Occipital lobe (tissue), 1 donor: ENCODE measurements at regions not wholly inside any gene's neighbourhood (a gene's known extent, or its start where the extent isn't known, plus 50 kb on each side); places are given as distances from the start of the nearest gene placed in this dataset.

Experiments used
- DNase-seq: peaks from one replicate; lab custom pipeline; 2025; lab: John Stamatoyannopoulos, UW

GRCh38 chr10:30793093-30793492, 163.5 kb upstream of the LYZL2 start:
- no peak for DNase-seq

- DNase-seq: no peak
Observed at GRCh38 chr10:30792025-30792424, 162.5 kb upstream of the LYZL2 start.

GRCh38 chr10:30791197-30791611, 161.7 kb upstream of the LYZL2 start:
- no peak for DNase-seq

GRCh38 chr10:30789806-30790205, 160.3 kb upstream of the LYZL2 start:
- DNase-seq: no peak

GRCh38 chr10:30788307-30788706, 158.8 kb upstream of the LYZL2 start:
- DNase-seq: no peak

- DNase-seq: no peak
Observed at GRCh38 chr10:30786906-30787305, 157.4 kb upstream of the LYZL2 start.

GRCh38 chr10:30786131-30786530, 156.6 kb upstream of the LYZL2 start:
- DNase-seq: no peak

- peak; percentile 83 for DNase-seq
Observed at GRCh38 chr10:30784897-30785605, 155.5 kb upstream of the LYZL2 start.

GRCh38 chr10:30784524-30784896, 155.0 kb upstream of the LYZL2 start:
- DNase-seq: no peak

- DNase-seq: peak; percentile 67
Observed at GRCh38 chr10:30783939-30784501, 154.5 kb upstream of the LYZL2 start.

GRCh38 chr10:30782537-30783461, 153.2 kb upstream of the LYZL2 start:
- DNase-seq: no peak

GRCh38 chr10:30782157-30782536, 152.6 kb upstream of the LYZL2 start:
- no peak for DNase-seq

- peak; percentile 83 for DNase-seq
Observed at GRCh38 chr10:30781670-30782121, 152.1 kb upstream of the LYZL2 start.

- DNase-seq: no peak
Observed at GRCh38 chr10:30778769-30779168, 149.2 kb upstream of the LYZL2 start.

GRCh38 chr10:30775779-30776591, 146.4 kb upstream of the LYZL2 start:
- DNase-seq: no peak

GRCh38 chr10:30774261-30774660, 144.7 kb upstream of the LYZL2 start:
- no peak for DNase-seq

GRCh38 chr10:30773501-30773900, 143.9 kb upstream of the LYZL2 start:
- DNase-seq: no peak

GRCh38 chr10:30770816-30771215, 141.3 kb upstream of the LYZL2 start:
- DNase-seq: no peak

- no peak for DNase-seq
Observed at GRCh38 chr10:30770229-30770628, 140.7 kb upstream of the LYZL2 start.

GRCh38 chr10:30769361-30769760, 139.8 kb upstream of the LYZL2 start:
- DNase-seq: no peak

- no peak for DNase-seq
Observed at GRCh38 chr10:30765616-30766015, 136.1 kb upstream of the LYZL2 start.
